A549 (cell line): ENCODE measurements at regions not wholly inside any gene's neighbourhood (a gene's known extent, or its start where the extent isn't known, plus 50 kb on each side); places are given as distances from the start of the nearest gene placed in this dataset.

Source experiments
- CEBPB ChIP-seq, 2 experiments: fragments of >200 bp in 1 of 2; sonication (Bioruptor Twin) in 1 of 2; formaldehyde crosslinking in 1 of 2; IDR thresholded peaks; 2 replicates each; pipeline ENCODE4 v1.6.1; 2012 to 2016
- CTCF ChIP-seq: fragments of >200 bp; sonication (Bioruptor Twin); formaldehyde crosslinking; IDR thresholded peaks from 3 replicates; pipeline ENCODE4 v1.5.1; 2016
- ELK1 ChIP-seq: fragments of 150-350 bp; IDR thresholded peaks from 2 replicates; pipeline ENCODE4 v1.6.1; 2014; ENCODE audit warnings: low read depth, mild to moderate bottlenecking, low read length
- JUNB ChIP-seq: fragments of >200 bp; sonication (Bioruptor Twin); formaldehyde crosslinking; IDR thresholded peaks from 2 replicates; pipeline ENCODE4 v1.6.1; 2016
- KDM1A ChIP-seq: fragments of 200-600 bp; sonication (generic); IDR thresholded peaks from 2 replicates; pipeline ENCODE4 v1.6.1; 2016; ENCODE audit warnings: low read depth, mild to moderate bottlenecking
- MYC ChIP-seq: IDR thresholded peaks from 2 replicates; pipeline ENCODE4 v1.6.1; 2012; ENCODE audit warnings: mild to moderate bottlenecking, inconsistent platforms, low read length, improper control_type of control experiment, borderline replicate concordance
- NR3C1 ChIP-seq: fragments of >200 bp; sonication (Bioruptor Twin); formaldehyde crosslinking; IDR thresholded peaks from 3 replicates; pipeline ENCODE4 v1.6.1; 2017
- POLR2A ChIP-seq: IDR thresholded peaks from 2 replicates; pipeline ENCODE4 v1.6.1; 2012; ENCODE audit warnings: mild to moderate bottlenecking, low read length
- POLR2AphosphoS2 ChIP-seq: conservative IDR thresholded peaks from 2 replicates; pipeline ENCODE4 v1.6.1; 2012; ENCODE audit warnings: low read length, improper control_type of control experiment, inconsistent platforms
- TP53 ChIP-seq: fragments of 250-450 bp; sonication (Bioruptor Pico); IDR thresholded peaks from 2 replicates; pipeline ENCODE4 v1.5.0; 2021; ENCODE audit warnings: mild to moderate bottlenecking, moderate library complexity

- no peak for TF ChIP-seq POLR2AphosphoS2
- no peak for TF ChIP-seq NR3C1
- no peak for TF ChIP-seq MYC
- no peak for TF ChIP-seq CTCF
- TF ChIP-seq ELK1 = no peak
- no peak for TF ChIP-seq POLR2A
- no peak for TF ChIP-seq KDM1A
- TF ChIP-seq CEBPB (IDR thresholded peaks at IDR 0.05) = no peak
- no peak for TF ChIP-seq JUNB
- TF ChIP-seq TP53 = no peak
Observed at GRCh38 chr18:34339155-34339554, 114.4 kb upstream of the NOL4 start.
